GM12878 (cell line): ENCODE measurements at regions not wholly inside any gene's neighbourhood (a gene's known extent, or its start where the extent isn't known, plus 50 kb on each side); places are given as distances from the start of the nearest gene placed in this dataset.

Source experiments
- ATAC-seq: fragments of 200-7000 bp; cut with Tn5 transposase; 3 replicates; pipeline ENCODE4 v1.9.1; 2020; ENCODE audit warnings: mild to moderate bottlenecking, moderate library complexity
- BruUV-seq: library from RNA; stranded (reverse); fragments of 400-500 nt; replicated peaks from 2 replicates; lab custom pipeline; 2021; lab: Mats Ljungman, UMichigan
- CTCF ChIA-PET: fragments of 300-600 bp; sonication (Branson Sonifier 250); formaldehyde crosslinking; extraction: SDS; loops from one replicate; lab custom pipeline; 2021; ENCODE audit warnings: inconsistent platforms; lab: Yijun Ruan, JAX
- POLR2A ChIA-PET: fragments of 350-600 bp; formaldehyde crosslinking; extraction: SDS; loops from one replicate; lab custom pipeline; 2021; ENCODE audit warnings: inconsistent platforms; lab: Charles Lee
- RAD21 ChIA-PET: fragments of 300-600 bp; sonication (Branson Sonifier 250); formaldehyde crosslinking; loops from one replicate; lab custom pipeline; 2023; ENCODE audit warnings: antibody characterized with exemption; ENCODE audit not compliant: unreplicated experiment; lab: Charles Lee
- SMC1A ChIA-PET: fragments of 300-600 bp; sonication (Branson Sonifier 250); formaldehyde crosslinking; loops from one replicate; lab custom pipeline; 2023; ENCODE audit not compliant: unreplicated experiment, uncharacterized antibody; lab: Charles Lee
- DNase-seq: peaks from one replicate; pipeline ENCODE4 v3.0.0-alpha.2; 2011; ENCODE audit warnings: low read depth, low spot score
- FAIRE-seq: peaks from 3 replicates; lab custom pipeline; 2011; peaks lifted over from hg19 to GRCh38; lab: Jason Lieb, UNC
- H2AFZ ChIP-seq: 2 replicates; pipeline ENCODE4 v1.6.0; 2011; ENCODE audit warnings: low read depth, low read length, control low read depth; ENCODE audit not compliant: control insufficient read depth
- H3K27ac ChIP-seq: 2 replicates; pipeline ENCODE4 v1.5.1; 2011; ENCODE audit warnings: control low read depth; ENCODE audit not compliant: control insufficient read depth, insufficient read depth
- H3K27me3 ChIP-seq, 2 experiments: replicated peaks in 1 of 2; 2 replicates each; pipeline versions ENCODE4 v1.6.0 to v1.6.1; 2011; ENCODE audit warnings: low read length in 1 of 2; ENCODE audit not compliant: control insufficient read depth in 2 of 2, insufficient read depth in 2 of 2
- H3K36me3 ChIP-seq, 2 experiments: 2 replicates each; pipeline ENCODE4 v1.5.1; 2011; ENCODE audit warnings: low read length in 1 of 2; ENCODE audit not compliant: control insufficient read depth in 2 of 2, insufficient read depth in 2 of 2
- H3K4me1 ChIP-seq: 2 replicates; pipeline ENCODE4 v1.6.1; 2011; ENCODE audit warnings: mild to moderate bottlenecking, low read length, moderate library complexity, mixed read lengths; ENCODE audit not compliant: control insufficient read depth, insufficient read depth
- H3K4me2 ChIP-seq: 2 replicates; pipeline ENCODE4 v1.6.0; 2011; ENCODE audit warnings: control low read depth; ENCODE audit not compliant: control insufficient read depth, insufficient read depth
- H3K4me3 ChIP-seq: fragments of 200-600 bp; sonication (generic); 2 replicates; pipeline ENCODE4 v1.5.1; 2016
- H3K79me2 ChIP-seq: 2 replicates; pipeline ENCODE4 v1.6.0; 2011; ENCODE audit warnings: low read length; ENCODE audit not compliant: control insufficient read depth, insufficient read depth
- H3K9ac ChIP-seq: 2 replicates; pipeline ENCODE4 v1.8.0; 2011; ENCODE audit warnings: low read length, control low read depth, mixed read lengths; ENCODE audit not compliant: control insufficient read depth, insufficient read depth
- H3K9me3 ChIP-seq: replicated peaks from 3 replicates; pipeline ENCODE4 v1.5.1; 2011; ENCODE audit warnings: mild to moderate bottlenecking, low read length; ENCODE audit not compliant: control insufficient read depth, insufficient read depth
- H4K20me1 ChIP-seq: 2 replicates; pipeline ENCODE4 v1.6.0; 2011; ENCODE audit not compliant: control insufficient read depth, insufficient read depth
- ASH2L ChIP-seq: fragments of 300-600, 200-600 bp; sonication (generic); IDR thresholded peaks from 2 replicates; pipeline ENCODE4 v1.6.1; 2017; ENCODE audit warnings: low read depth, mild to moderate bottlenecking, borderline replicate concordance
- ATF2 ChIP-seq: IDR thresholded peaks from 2 replicates; pipeline ENCODE4 v1.6.1; 2012; ENCODE audit warnings: low read length, inconsistent platforms
- BCL11A ChIP-seq: IDR thresholded peaks from 2 replicates; pipeline ENCODE4 v1.6.1; 2011; ENCODE audit warnings: low read depth, low read length
- BMI1 ChIP-seq: fragments of 450-650 bp; IDR thresholded peaks from 2 replicates; pipeline ENCODE4 v1.6.1; 2016; ENCODE audit warnings: mild to moderate bottlenecking, moderate library complexity, borderline replicate concordance
- CHD4 ChIP-seq: fragments of 200-600 bp; sonication (generic); IDR thresholded peaks from 2 replicates; pipeline ENCODE4 v1.6.1; 2016; ENCODE audit warnings: mild to moderate bottlenecking
- CREB1 ChIP-seq: IDR thresholded peaks from 2 replicates; pipeline ENCODE4 v1.6.1; 2012; ENCODE audit warnings: low read depth, mild to moderate bottlenecking, inconsistent platforms
- HDAC2 ChIP-seq: fragments of 200-600 bp; sonication (generic); IDR thresholded peaks from 2 replicates; pipeline ENCODE4 v1.6.1; 2017
- MEF2B ChIP-seq: fragments of 450-650 bp; IDR thresholded peaks from 2 replicates; pipeline ENCODE4 v1.6.1; 2018; ENCODE audit warnings: mild to moderate bottlenecking, moderate library complexity; ENCODE audit not compliant: partially characterized antibody, poor library complexity, severe bottlenecking
- MLLT1 ChIP-seq: fragments of 450-650 bp; IDR thresholded peaks from 2 replicates; pipeline ENCODE4 v1.6.1; 2016; ENCODE audit warnings: mild to moderate bottlenecking
- NFXL1 ChIP-seq: fragments of 450-650 bp; IDR thresholded peaks from 2 replicates; pipeline ENCODE4 v1.6.1; 2017; ENCODE audit warnings: antibody characterized with exemption, mild to moderate bottlenecking, borderline replicate concordance
- PAX8 ChIP-seq: fragments of 450-650 bp; IDR thresholded peaks from 2 replicates; pipeline ENCODE4 v1.6.1; 2017; ENCODE audit warnings: mild to moderate bottlenecking, moderate library complexity
- POLR2A ChIP-seq: IDR thresholded peaks from 2 replicates; pipeline ENCODE4 v1.6.1; 2011; ENCODE audit warnings: low read depth, mild to moderate bottlenecking, low read length
- REST ChIP-seq: IDR thresholded peaks from 2 replicates; pipeline ENCODE4 v1.6.1; 2012; ENCODE audit warnings: mild to moderate bottlenecking, low read depth, low read length
- RUNX3 ChIP-seq: IDR thresholded peaks from 2 replicates; pipeline ENCODE4 v1.6.1; 2012; ENCODE audit warnings: low read length, inconsistent platforms
- SP1 ChIP-seq: IDR thresholded peaks from one replicate; pipeline ENCODE4 v1.6.1; 2011; ENCODE audit warnings: low read depth, low read length
- SUPT20H ChIP-seq: IDR thresholded peaks from 2 replicates; pipeline ENCODE4 v1.6.1; 2011; ENCODE audit warnings: low read depth, mild to moderate bottlenecking, low read length, moderate library complexity, borderline replicate concordance; ENCODE audit not compliant: control insufficient read depth
- TCF12 ChIP-seq: IDR thresholded peaks from 2 replicates; pipeline ENCODE4 v1.6.1; 2011; ENCODE audit warnings: low read depth, mild to moderate bottlenecking, low read length
- ZNF384 ChIP-seq: IDR thresholded peaks from 2 replicates; pipeline ENCODE4 v1.6.1; 2012; ENCODE audit warnings: low read depth, mild to moderate bottlenecking, low read length, improper control_type of control experiment, borderline replicate concordance
- ZNF622 ChIP-seq: fragments of 450-650 bp; IDR thresholded peaks from 2 replicates; pipeline ENCODE4 v1.6.1; 2017; ENCODE audit warnings: mild to moderate bottlenecking, inconsistent platforms
- WGBS: methylation state at CpG from one replicate; pipeline ENCODE4 v1.1.6; 2016; ENCODE audit warnings: low lambda C conversion rate; ENCODE audit not compliant: insufficient replicate concordance, insufficient coverage; ENCODE audit errors: missing lambda C conversion rate; 5-methylcytosine and 5-hydroxymethylcytosine counted together
- in situ Hi-C: fragments of 300-500 bp; cut with MboI; formaldehyde crosslinking; loops from 9 replicates; pipeline ENCODE4 v1.14.3; 2018; ENCODE audit warnings: mixed read lengths
- intact Hi-C: fragments of 100-400 bp; cut with micrococcal nuclease; formaldehyde crosslinking; loops from one replicate; pipeline ENCODE4 v1.14.2; 2022; ENCODE audit not compliant: unreplicated experiment

GRCh38 chr13:22707946-22708345 lies 472.8 kb upstream of the SGCG start (continued):
- TF ChIP-seq REST (no peak), ATF2 (no peak), BMI1 (no peak), BCL11A (no peak), ASH2L (no peak)

- CTCF ChIA-PET: no interaction called here
- no peak for ATAC-seq
Observed at GRCh38 chr13:22717036-22717435, 463.7 kb upstream of the SGCG start.

More at GRCh38 chr13:22717036-22717435, 463.7 kb upstream of the SGCG start:
- ChIA-PET RAD21 (no interaction called here), POLR2A (no interaction called here)
- Histone ChIP-seq H4K20me1 (no peaks in the 10 kb centered on the region), H3K9ac (no peak overlapping the region), H3K36me3 (no peaks in the 10 kb centered on the region), H3K4me2 (no peak overlapping the region), H3K4me3 (no peak overlapping the region), H3K9me3 (no peaks in the 10 kb centered on the region; the same call in 2 of the 3 replicates), H3K27ac (no peak overlapping the region), H3K4me1 (no peaks in the 10 kb centered on the region)
- intact Hi-C loops: no loop called here
- no TSS peak for BruUV-seq
- WGBS: 11% methylated on average over 7 of the region's 7 CpGs
- FAIRE-seq (no peak), DNase-seq (no peak)
- in situ Hi-C loops: no loop called here
- TF ChIP-seq HDAC2 (no peak), SUPT20H (no peak), ZNF384 (no peak), CREB1 (no peak), TCF12 (no peak), SP1 (no peak), PAX8 (no peak), NFXL1 (no peak), POLR2A (no peak), RUNX3 (no peak), ZNF622 (no peak), MEF2B (no peak), MLLT1 (no peak), CHD4 (no peak)
- TF ChIP-seq, all 136 proteins: peak for 0
- SMC1A ChIA-PET: no interaction called here
- Histone ChIP-seq H3K27me3 (no peaks in the 10 kb centered on the region), H2AFZ (no peak overlapping the region), H3K79me2 (no peaks in the 10 kb centered on the region)
